ENCODE measurements at regions not wholly inside any gene's neighbourhood (a gene's known extent, or its start where the extent isn't known, plus 50 kb on each side); places are given as distances from the start of the nearest gene placed in this dataset.

- DNase-seq (ENCODE audit: extremely low read depth, low read depth), result no peak
- TF ChIP-seq CTCF (IDR thresholded peaks at IDR 0.05; ENCODE audit: low read depth, low read length), result no peak
Measured at GRCh38 chr10:4250587-4250887, 465.5 kb upstream of the KLF6 start.

DNA sequence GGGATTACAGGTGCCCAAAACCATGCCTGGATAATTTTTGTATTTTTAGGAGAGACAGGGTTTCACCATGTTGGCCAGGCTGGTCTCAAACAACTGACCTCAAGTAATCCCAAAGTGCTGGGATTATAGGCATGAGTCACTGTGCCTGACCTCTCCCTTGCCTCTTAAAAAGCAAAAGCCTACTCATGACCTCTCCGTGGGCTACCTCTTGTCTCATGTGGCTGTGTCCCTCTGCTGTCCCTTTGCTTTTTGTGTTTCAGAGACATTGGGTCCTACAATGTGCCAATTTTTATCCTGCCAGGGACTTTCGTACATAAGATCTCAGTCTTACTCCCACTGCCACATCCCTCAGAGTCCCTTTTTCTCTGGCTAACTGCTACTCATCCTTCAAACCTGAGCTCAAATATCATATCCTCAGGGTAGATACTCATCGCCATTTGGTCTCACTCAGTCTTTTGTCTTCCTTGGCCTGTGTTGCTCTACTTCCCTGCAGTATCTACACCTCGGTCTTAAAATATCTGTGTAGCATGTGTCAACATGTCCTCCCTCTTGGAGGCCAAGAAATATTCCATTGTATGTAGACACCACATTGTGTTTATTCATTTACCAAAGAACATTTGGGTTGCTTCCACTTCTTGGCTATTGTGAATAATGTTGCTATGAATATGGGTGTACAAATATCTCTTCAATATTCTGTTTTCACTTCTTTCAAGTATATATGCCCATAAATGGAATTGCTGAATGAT is 465.0 kb upstream of the KLF6 start:
- DNase-seq (ENCODE audit: extremely low read depth, low read depth), result no peak
- no peak for TF ChIP-seq CTCF (IDR thresholded peaks at IDR 0.05; ENCODE audit: low read depth, low read length)

DNA sequence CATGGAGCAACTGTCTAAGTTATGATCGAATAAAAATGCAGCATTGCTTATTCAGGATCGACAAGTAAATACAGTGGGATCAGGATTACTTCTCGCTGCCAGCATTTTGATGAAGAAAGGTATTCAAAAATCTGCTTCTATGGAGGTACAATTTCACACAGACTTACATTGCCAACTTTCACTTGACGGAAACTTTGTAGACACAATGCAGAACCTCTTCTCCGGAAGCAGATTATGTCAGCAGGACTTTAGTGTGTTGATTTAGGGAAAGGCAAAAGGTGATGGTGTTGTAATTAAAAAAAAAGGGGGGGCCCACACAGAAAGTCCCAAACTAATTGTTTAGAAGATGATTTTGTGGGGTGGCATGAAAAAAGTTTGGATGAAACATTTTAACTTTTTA is 462.4 kb upstream of the KLF6 start:
- no peak for DNase-seq (ENCODE audit: extremely low read depth, low read depth)
- TF ChIP-seq CTCF (IDR thresholded peaks at IDR 0.05; ENCODE audit: low read depth, low read length), result no peak

- peak; percentile 68 for DNase-seq (ENCODE audit: extremely low read depth, low read depth)
- TF ChIP-seq CTCF (IDR thresholded peaks at IDR 0.05; ENCODE audit: low read depth, low read length), result no peak
Measured at GRCh38 chr10:4246881-4247358, 461.9 kb upstream of the KLF6 start.

DNA sequence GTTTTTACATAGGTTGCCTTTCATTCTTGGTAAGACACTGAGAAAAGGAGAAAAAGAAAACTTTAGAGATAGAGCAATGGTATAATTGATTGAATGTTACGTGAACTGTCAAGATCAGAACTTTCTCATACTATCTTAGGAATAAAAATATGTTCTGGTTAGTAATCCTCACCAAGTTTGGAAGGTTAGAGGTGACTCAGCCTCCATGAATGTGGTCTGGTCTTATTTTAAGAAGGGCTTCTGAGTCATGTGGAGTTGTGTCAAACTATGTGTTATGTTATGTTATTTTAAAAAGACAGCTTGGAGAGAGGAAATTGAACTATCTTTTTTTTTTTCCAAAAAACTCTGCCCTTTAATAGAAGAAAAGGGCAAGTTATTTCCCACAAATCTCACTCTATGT is 458.6 kb upstream of the KLF6 start:
- DNase-seq (ENCODE audit: extremely low read depth, low read depth), result peak; percentile 86
- no peak for TF ChIP-seq CTCF (IDR thresholded peaks at IDR 0.05; ENCODE audit: low read depth, low read length)

DNA sequence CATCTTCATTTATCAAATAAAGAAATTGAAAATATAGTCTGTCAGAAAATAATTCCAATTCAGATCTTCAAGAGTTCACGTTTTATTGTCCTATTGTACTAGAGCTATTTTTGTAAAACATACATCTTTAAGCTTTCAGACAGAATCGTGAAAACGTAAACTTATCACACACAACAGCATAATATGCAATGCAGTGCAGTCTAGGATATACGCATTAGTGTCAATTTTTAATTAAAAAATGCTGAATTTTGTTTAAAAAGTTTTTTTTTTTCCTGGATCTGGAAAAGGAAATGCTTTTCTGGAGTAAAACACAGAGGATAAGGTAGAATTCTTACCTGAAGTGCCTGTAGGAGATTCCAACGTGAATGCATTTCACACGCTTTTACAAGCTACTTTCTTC is 458.2 kb upstream of the KLF6 start:
- TF ChIP-seq CTCF (IDR thresholded peaks at IDR 0.05; ENCODE audit: low read depth, low read length), result no peak
- no peak for DNase-seq (ENCODE audit: extremely low read depth, low read depth)

DNA sequence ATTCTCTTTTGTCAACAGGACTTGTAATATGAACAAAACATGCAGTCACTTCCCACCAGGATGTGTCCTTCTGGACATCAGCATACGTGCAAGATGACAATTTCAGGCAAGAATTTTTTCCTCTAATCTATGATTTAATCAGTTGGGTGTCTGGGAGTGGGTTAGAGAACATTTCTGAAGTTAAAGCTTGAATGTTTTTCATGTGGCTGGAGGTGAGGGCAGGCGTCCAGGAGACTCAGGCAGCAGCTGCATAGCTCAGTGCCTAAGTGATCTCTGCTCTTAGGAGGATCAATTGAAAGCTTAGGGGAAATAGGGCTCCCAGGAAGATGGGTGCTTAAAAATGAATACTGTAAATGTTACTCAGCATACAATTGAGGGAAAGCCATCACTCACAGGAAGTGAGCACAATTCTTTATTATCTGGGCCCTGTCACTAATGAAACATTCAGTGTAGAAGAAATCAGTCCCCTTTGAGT is 457.6 kb upstream of the KLF6 start:
- DNase-seq (ENCODE audit: extremely low read depth, low read depth), result peak; percentile 49

More for the DNA sequence above, 457.6 kb upstream of the KLF6 start:
- TF ChIP-seq CTCF (IDR thresholded peaks at IDR 0.05; ENCODE audit: low read depth, low read length), result no peak

Data from AG09319 (cell line).